ENCODE measurements at regions not wholly inside any gene's neighbourhood (a gene's known extent, or its start where the extent isn't known, plus 50 kb on each side); places are given as distances from the start of the nearest gene placed in this dataset.

DNA sequence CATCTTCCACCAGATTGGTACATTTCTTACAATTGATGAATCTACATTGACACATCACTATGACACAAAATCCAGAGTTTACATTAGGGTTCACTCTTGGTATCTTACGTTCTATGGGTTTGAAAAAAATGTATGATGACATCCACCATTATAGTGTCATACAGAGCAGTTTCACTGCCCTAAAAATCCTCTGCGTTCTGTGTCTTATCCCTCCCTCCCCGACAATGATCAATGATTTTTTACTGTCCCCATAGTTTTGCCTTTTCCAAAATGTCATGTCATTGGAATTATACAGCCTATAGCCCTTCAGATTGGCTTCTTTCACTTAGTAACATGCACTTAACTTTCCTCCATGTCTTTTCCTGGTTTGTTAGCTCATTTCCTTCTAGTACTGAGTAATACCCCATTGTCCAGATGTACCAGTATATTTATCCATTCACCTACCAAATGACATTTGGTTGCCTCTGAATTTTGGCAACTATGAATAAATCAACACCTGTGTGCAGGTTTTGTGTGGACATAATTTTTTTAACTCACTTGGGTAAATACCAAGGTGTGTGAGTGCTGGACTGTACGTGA is 80.9 kb upstream of the CDC42BPA start:
- TF ChIP-seq CTCF (IDR thresholded peaks at IDR 0.05) (no peak), ZFX (IDR thresholded peaks at IDR 0.05; ENCODE audit: borderline replicate concordance) (no peak)
